ENCODE measurements at regions not wholly inside any gene's neighbourhood (a gene's known extent, or its start where the extent isn't known, plus 50 kb on each side); places are given as distances from the start of the nearest gene placed in this dataset.
A peak's percentile ranks its signal among the peaks of the same experiment; 100 is the strongest.

- no TSS peak for BruUV-seq (replicated peaks)
- Histone ChIP-seq H3K9ac (replicated peaks; ENCODE audit: extremely low read depth, insufficient read depth, low read length) (no peak overlapping the region), H2AFZ (ENCODE audit: low read depth, low read length) (peak overlapping the region; percentile 39), H3K4me3 (replicated peaks in 1 of 3; ENCODE audit: insufficient read depth in 1 of 3, low read depth in 1 of 3, low read length in 3 of 3) (peak overlapping the region in 2 of 3 experiments; percentile 37), H3K4me1 (ENCODE audit: control insufficient read depth, extremely low read depth, insufficient read depth, low read length) (no peaks in the 10 kb centered on the region), H3K27ac (ENCODE audit: insufficient read depth, low read depth, low read length) (no peak overlapping the region), H4K20me1 (replicated peaks; ENCODE audit: control insufficient read depth, extremely low read depth, insufficient read depth, low read length) (no peaks in the 10 kb centered on the region), H3K9me1 (replicated peaks; ENCODE audit: control insufficient read depth, extremely low read depth, insufficient read depth, low read length) (no peaks in the 10 kb centered on the region), H3K4me2 (ENCODE audit: insufficient read depth, low read length) (peak overlapping the region; percentile 65), H3K27me3 (ENCODE audit: control insufficient read depth in 2 of 2, insufficient read depth in 2 of 2, low read length in 2 of 2) (peaks cover 35 to 50% of the 10 kb centered on the region in 2 experiments), H3K9me3 (replicated peaks; ENCODE audit: control insufficient read depth, insufficient read depth, low read length) (no peaks in the 10 kb centered on the region), H3K36me3 (ENCODE audit: control insufficient read depth in 2 of 2, extremely low read depth in 1 of 2, insufficient read depth in 2 of 2, low read length in 2 of 2) (no peaks in the 10 kb centered on the region), H3K79me2 (ENCODE audit: control insufficient read depth, insufficient read depth, low read length) (no peaks in the 10 kb centered on the region)
- TF ChIP-seq POLR2A (IDR thresholded peaks at IDR 0.05; ENCODE audit: low read depth, low read length) (no peak), JUN (IDR thresholded peaks at IDR 0.05; ENCODE audit: borderline replicate concordance, insufficient read depth, insufficient read length, low read depth) (no peak), EZH2 (IDR thresholded peaks at IDR 0.05; ENCODE audit: borderline replicate concordance, low read depth, low read length, severe bottlenecking) (peak; percentile 18)
- TF ChIP-seq, protein P1, sequence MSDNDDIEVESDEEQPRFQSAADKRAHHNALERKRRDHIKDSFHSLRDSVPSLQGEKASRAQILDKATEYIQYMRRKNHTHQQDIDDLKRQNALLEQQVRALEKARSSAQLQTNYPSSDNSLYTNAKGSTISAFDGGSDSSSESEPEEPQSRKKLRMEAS (IDR thresholded peaks at IDR 0.05; ENCODE audit: insufficient read depth, insufficient read length), result no peak
- TF ChIP-seq, protein P2, sequence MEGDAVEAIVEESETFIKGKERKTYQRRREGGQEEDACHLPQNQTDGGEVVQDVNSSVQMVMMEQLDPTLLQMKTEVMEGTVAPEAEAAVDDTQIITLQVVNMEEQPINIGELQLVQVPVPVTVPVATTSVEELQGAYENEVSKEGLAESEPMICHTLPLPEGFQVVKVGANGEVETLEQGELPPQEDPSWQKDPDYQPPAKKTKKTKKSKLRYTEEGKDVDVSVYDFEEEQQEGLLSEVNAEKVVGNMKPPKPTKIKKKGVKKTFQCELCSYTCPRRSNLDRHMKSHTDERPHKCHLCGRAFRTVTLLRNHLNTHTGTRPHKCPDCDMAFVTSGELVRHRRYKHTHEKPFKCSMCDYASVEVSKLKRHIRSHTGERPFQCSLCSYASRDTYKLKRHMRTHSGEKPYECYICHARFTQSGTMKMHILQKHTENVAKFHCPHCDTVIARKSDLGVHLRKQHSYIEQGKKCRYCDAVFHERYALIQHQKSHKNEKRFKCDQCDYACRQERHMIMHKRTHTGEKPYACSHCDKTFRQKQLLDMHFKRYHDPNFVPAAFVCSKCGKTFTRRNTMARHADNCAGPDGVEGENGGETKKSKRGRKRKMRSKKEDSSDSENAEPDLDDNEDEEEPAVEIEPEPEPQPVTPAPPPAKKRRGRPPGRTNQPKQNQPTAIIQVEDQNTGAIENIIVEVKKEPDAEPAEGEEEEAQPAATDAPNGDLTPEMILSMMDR (IDR thresholded peaks at IDR 0.05; ENCODE audit: extremely low read depth in 1 of 2, insufficient read depth in 1 of 2, low read depth in 1 of 2, low read length in 2 of 2), result peak; percentile 94 to 99
- ChIA-PET POLR2A (interaction anchor here (1.2 kb wide), 1 partner anchor 420 kb away, joined by 3 read pairs; the partner anchor contains the start of gene ISL1), CTCF (interaction anchor here (0.7 to 7.3 kb wide), 60 partner anchors 8 to 1696 kb away, joined by 3 to 183 read pairs (median 4); partner anchors contain the start of gene ISL1)
- FAIRE-seq (peak; percentile 79), DNase-seq (ENCODE audit: low read depth, low spot score) (peak; percentile 56)
- intact Hi-C loops (cut with micrococcal nuclease), result loop anchor here (1.0 to 5.0 kb wide), 9 partner anchors 418 to 1954 kb away; no protein-coding TSS in a partner anchor
- dilution Hi-C loops (cut with MboI; ENCODE audit: extremely low pct_ligation_motif_present, low sequenced_read_pairs), result no loop called here
Measured at GRCh38 chr5:50962934-50963872, 296.8 kb downstream of the PARP8 start.

All from endothelial cell of umbilical vein (primary cell).